H9 (cell line): ENCODE measurements at regions not wholly inside any gene's neighbourhood (a gene's known extent, or its start where the extent isn't known, plus 50 kb on each side); places are given as distances from the start of the nearest gene placed in this dataset.

Source experiments
- DNase-seq: peaks from one replicate; pipeline ENCODE4 v3.0.0-alpha.2; 2017
- H2AFZ ChIP-seq: one replicate; pipeline ENCODE4 v1.6.1; 2013; ENCODE audit warnings: mild to moderate bottlenecking, low read length, control low read depth, moderate library complexity
- H2AK5ac ChIP-seq: 2 replicates; pipeline ENCODE4 v1.6.1; 2013; ENCODE audit warnings: low read length, control low read depth, mixed read lengths; ENCODE audit not compliant: insufficient read length
- H2BK120ac ChIP-seq: one replicate; pipeline ENCODE4 v1.6.1; 2013; ENCODE audit warnings: low read depth, mild to moderate bottlenecking, low read length, control low read depth, inconsistent platforms; ENCODE audit not compliant: poor library complexity, severe bottlenecking
- H2BK12ac ChIP-seq: 2 replicates; pipeline ENCODE4 v1.6.1; 2013; ENCODE audit warnings: low read length, control low read depth, mixed read lengths, low read depth; ENCODE audit not compliant: insufficient read length
- H2BK15ac ChIP-seq: 2 replicates; pipeline ENCODE4 v1.6.1; 2013; ENCODE audit warnings: low read depth, low read length, control low read depth
- H2BK20ac ChIP-seq: one replicate; pipeline ENCODE4 v1.6.1; 2013; ENCODE audit warnings: low read depth, mild to moderate bottlenecking, low read length, control low read depth, inconsistent platforms; ENCODE audit not compliant: poor library complexity, severe bottlenecking
- H2BK5ac ChIP-seq: 2 replicates; pipeline ENCODE4 v1.6.1; 2013; ENCODE audit warnings: low read length, control low read depth, mixed read lengths; ENCODE audit not compliant: insufficient read length
- H3K14ac ChIP-seq: 2 replicates; pipeline ENCODE4 v1.6.1; 2013; ENCODE audit warnings: low read length, control low read depth; ENCODE audit not compliant: insufficient read depth
- H3K18ac ChIP-seq: 2 replicates; pipeline ENCODE4 v1.6.1; 2013; ENCODE audit warnings: low read depth, mild to moderate bottlenecking, mixed read lengths, low read length, control low read depth; ENCODE audit not compliant: insufficient read length
- H3K23ac ChIP-seq: 2 replicates; pipeline ENCODE4 v1.6.1; 2013; ENCODE audit warnings: low read length, control low read depth, mixed read lengths, low read depth; ENCODE audit not compliant: insufficient read length
- H3K23me2 ChIP-seq: 2 replicates; pipeline ENCODE4 v1.6.1; 2013; ENCODE audit warnings: low read depth, mild to moderate bottlenecking, mixed read lengths, low read length, control low read depth; ENCODE audit not compliant: insufficient read length, poor library complexity, severe bottlenecking
- H3K27ac ChIP-seq: 2 replicates; pipeline ENCODE4 v1.5.1; 2013; ENCODE audit warnings: low read length, control low read depth, mixed read lengths, low read depth; ENCODE audit not compliant: insufficient read length
- H3K27me3 ChIP-seq: 2 replicates; pipeline ENCODE4 v1.6.1; 2013; ENCODE audit warnings: low read length, control low read depth, inconsistent platforms; ENCODE audit not compliant: insufficient read depth
- H3K4ac ChIP-seq: 2 replicates; pipeline ENCODE4 v1.6.1; 2013; ENCODE audit warnings: low read depth, mild to moderate bottlenecking, control low read depth, inconsistent platforms, low read length, moderate library complexity
- H3K4me1 ChIP-seq: 2 replicates; pipeline ENCODE4 v1.6.1; 2013; ENCODE audit warnings: low read length, control low read depth, inconsistent platforms; ENCODE audit not compliant: insufficient read depth
- H3K4me2 ChIP-seq: 2 replicates; pipeline ENCODE4 v1.6.1; 2013; ENCODE audit warnings: low read length, control low read depth, mixed read lengths; ENCODE audit not compliant: insufficient read length, insufficient read depth
- H3K56ac ChIP-seq: 2 replicates; pipeline ENCODE4 v1.6.1; 2013; ENCODE audit warnings: low read depth, mild to moderate bottlenecking, mixed read lengths, low read length, control low read depth; ENCODE audit not compliant: insufficient read length
- H3K79me1 ChIP-seq: 2 replicates; pipeline ENCODE4 v1.6.1; 2013; ENCODE audit warnings: low read depth, mild to moderate bottlenecking, moderate library complexity, low read length, control low read depth, inconsistent platforms; ENCODE audit not compliant: insufficient read depth, poor library complexity, severe bottlenecking
- H3K79me2 ChIP-seq: 2 replicates; pipeline ENCODE4 v1.6.1; 2013; ENCODE audit warnings: low read length, control low read depth, inconsistent platforms; ENCODE audit not compliant: insufficient read depth
- H3K9ac ChIP-seq: 2 replicates; pipeline ENCODE4 v1.6.1; 2013; ENCODE audit warnings: low read length, control low read depth, mixed read lengths; ENCODE audit not compliant: insufficient read length; ENCODE audit errors: extremely low read depth
- H3K9me3 ChIP-seq: one replicate; pipeline ENCODE4 v1.6.1; 2013; ENCODE audit warnings: low read depth, low read length, inconsistent platforms; ENCODE audit not compliant: control insufficient read depth
- H3T11ph ChIP-seq: one replicate; pipeline ENCODE4 v1.6.1; 2013; ENCODE audit warnings: mild to moderate bottlenecking, low read length, control low read depth, inconsistent platforms
- H4K20me1 ChIP-seq: one replicate; pipeline ENCODE4 v1.6.1; 2013; ENCODE audit not compliant: control insufficient read depth, insufficient read length, insufficient read depth
- H4K5ac ChIP-seq: 2 replicates; pipeline ENCODE4 v1.6.1; 2013; ENCODE audit warnings: low read depth, mild to moderate bottlenecking, mixed read lengths, low read length, control low read depth; ENCODE audit not compliant: insufficient read length
- H4K8ac ChIP-seq: replicated peaks from 2 replicates; pipeline ENCODE4 v1.6.1; 2013; ENCODE audit warnings: low read length, control low read depth, mixed read lengths, low read depth; ENCODE audit not compliant: insufficient read length
- H4K91ac ChIP-seq: 2 replicates; pipeline ENCODE4 v1.6.1; 2013; ENCODE audit warnings: low read depth, mild to moderate bottlenecking, moderate library complexity, mixed read lengths, low read length, control low read depth; ENCODE audit not compliant: insufficient read length
- H3K27ac Mint-ChIP-seq, 3 experiments: 2 replicates in 2 of 3; 3 replicates in 1 of 3; pipeline ENCODE4 v1.8.0; 2020 to 2021; ENCODE audit warnings: mixed read lengths in 3 of 3, mild to moderate bottlenecking in 1 of 3, moderate library complexity in 1 of 3
- H3K27me3 Mint-ChIP-seq: 2 replicates; pipeline ENCODE4 v1.8.0; 2021; ENCODE audit warnings: low read depth, mild to moderate bottlenecking, moderate library complexity, mixed read lengths
- H3K36me3 Mint-ChIP-seq, 3 experiments: 2 replicates in 2 of 3; 3 replicates in 1 of 3; pipeline ENCODE4 v1.8.0; 2020 to 2021; ENCODE audit warnings: low read depth in 3 of 3, mixed read lengths in 3 of 3; ENCODE audit not compliant: insufficient read depth in 1 of 3
- H3K4me1 Mint-ChIP-seq, 2 experiments: 2 replicates each; pipeline ENCODE4 v1.8.0; 2020; ENCODE audit warnings: mixed read lengths in 2 of 2
- H3K4me3 Mint-ChIP-seq, 2 experiments: 2 replicates in 1 of 2; 3 replicates in 1 of 2; pipeline ENCODE4 v1.8.0; 2020 to 2021; ENCODE audit warnings: mild to moderate bottlenecking in 2 of 2, mixed read lengths in 2 of 2, moderate library complexity in 1 of 2
- H3K9me3 Mint-ChIP-seq, 2 experiments: 2 replicates in 1 of 2; 3 replicates in 1 of 2; pipeline ENCODE4 v1.8.0; 2020; ENCODE audit warnings: mild to moderate bottlenecking in 2 of 2, mixed read lengths in 2 of 2, moderate library complexity in 1 of 2
- CTCF ChIP-seq: fragments of 200-600 bp; sonication (generic); conservative IDR thresholded peaks from 3 replicates; pipeline ENCODE4 v1.8.0; 2021; ENCODE audit warnings: antibody characterized with exemption, mild to moderate bottlenecking

- TF ChIP-seq CTCF = no peak
- Histone ChIP-seq H4K91ac (no peak overlapping the region), H2BK5ac (no peak overlapping the region), H3K56ac (no peak overlapping the region), H3K4me1 (no peaks in the 10 kb centered on the region), H2BK15ac (no peak overlapping the region), H3K27ac (no peak overlapping the region), H3K23ac (no peak overlapping the region), H2BK20ac (no peak overlapping the region), H3K27me3 (no peaks in the 10 kb centered on the region), H4K8ac (no peak overlapping the region), H4K5ac (no peak overlapping the region), H3K4me2 (no peak overlapping the region), H3K4ac (no peak overlapping the region), H2AK5ac (no peak overlapping the region), H3K79me2 (no peaks in the 10 kb centered on the region), H3K23me2 (no peaks in the 10 kb centered on the region), H3T11ph (no peak overlapping the region), H2BK12ac (no peak overlapping the region), H4K20me1 (no peaks in the 10 kb centered on the region), H3K18ac (no peak overlapping the region), H3K9ac (no peak overlapping the region), H3K14ac (no peak overlapping the region), H3K79me1 (no peaks in the 10 kb centered on the region), H2BK120ac (no peak overlapping the region), H2AFZ (no peak overlapping the region), H3K9me3 (no peaks in the 10 kb centered on the region)
- DNase-seq = no peak
- peaks cover 0 to 10% (median 4%) of the 10 kb centered on the region in 3 experiments; a peak in 5 of 7 replicates for H3K36me3 Mint-ChIP-seq
- no peaks in the 10 kb centered on the region for H3K4me1 Mint-ChIP-seq
- H3K4me3 Mint-ChIP-seq = no peak overlapping the region
- no peaks in the 10 kb centered on the region for H3K27me3 Mint-ChIP-seq
- H3K9me3 Mint-ChIP-seq = peaks cover 7 to 18% of the 10 kb centered on the region in 2 experiments
- no peak overlapping the region for H3K27ac Mint-ChIP-seq
Measured at GRCh38 chr9:74403581-74403980, 93.6 kb upstream of the RORB start.
